ENCODE measurements at regions not wholly inside any gene's neighbourhood (a gene's known extent, or its start where the extent isn't known, plus 50 kb on each side); places are given as distances from the start of the nearest gene placed in this dataset.

GRCh38 chr13:100880166-100880565, 205.6 kb upstream of the TMTC4 start:
- TF ChIP-seq GATA3 (IDR thresholded peaks at IDR 0.05; ENCODE audit: low read depth, low read length) (no peak), GATA2 (IDR thresholded peaks at IDR 0.05; ENCODE audit: low read depth, low read length) (no peak)
